ENCODE measurements at regions not wholly inside any gene's neighbourhood (a gene's known extent, or its start where the extent isn't known, plus 50 kb on each side); places are given as distances from the start of the nearest gene placed in this dataset.

- TF ChIP-seq CTCF (IDR thresholded peaks at IDR 0.05; ENCODE audit: low read depth, low read length, poor library complexity, severe bottlenecking) (no peak), EZH2phosphoT487 (IDR thresholded peaks at IDR 0.05; ENCODE audit: borderline replicate concordance, low read length) (no peak)
Measured at GRCh38 chr12:112686373-112686772, 105.2 kb upstream of the RPH3A start.

Measured in DOHH2 (cell line).